Stimulated activated CD8-positive, alpha-beta memory T cell treated with anti-CD3 and anti-CD28 coated beads, Interleukin-12 subunit alpha, Interleukin-12 subunit beta, amount 100 ng/mL, for 24 hours (primary cell): ENCODE measurements at regions not wholly inside any gene's neighbourhood (a gene's known extent, or its start where the extent isn't known, plus 50 kb on each side); places are given as distances from the start of the nearest gene placed in this dataset.
"Not testable (repeated sequence)": the region's sequence is repeated elsewhere in the genome, so short reads cannot be mapped to it uniquely, and the experiment has no call there.

Experiments
- DNase-seq: peaks from one replicate; pipeline ENCODE4 v3.0.0-alpha.2; 2020; ENCODE audit errors: extremely low read depth

- DNase-seq = no peak
These were observed 171.6 kb upstream of the NPSR1 start for GRCh38 chr7:34486371-34486770.

- no peak for DNase-seq
These were observed 170.5 kb upstream of the NPSR1 start for GRCh38 chr7:34487391-34488115.

- no peak for DNase-seq
These were observed 169.3 kb upstream of the NPSR1 start for GRCh38 chr7:34488766-34489165.

GRCh38 chr7:34491899-34492298 is 166.1 kb upstream of the NPSR1 start:
- DNase-seq = no peak

- no peak for DNase-seq
These were observed 164.3 kb upstream of the NPSR1 start for GRCh38 chr7:34493752-34494151.

- no peak for DNase-seq
These were observed 160.8 kb upstream of the NPSR1 start for GRCh38 chr7:34497153-34497777.

- DNase-seq = no peak
These were observed 156.9 kb upstream of the NPSR1 start for GRCh38 chr7:34501156-34501555.

GRCh38 chr7:34507191-34507590 is 150.8 kb upstream of the NPSR1 start:
- DNase-seq = no peak

- no peak for DNase-seq
These were observed 134.6 kb upstream of the NPSR1 start for GRCh38 chr7:34523226-34523918.

GRCh38 chr7:34530259-34530658 is 127.8 kb upstream of the NPSR1 start:
- DNase-seq = no peak

- DNase-seq = no peak
These were observed 119.0 kb upstream of the NPSR1 start for GRCh38 chr7:34539003-34539402.

- no peak for DNase-seq
These were observed 113.4 kb upstream of the NPSR1 start for GRCh38 chr7:34544621-34545020.

GRCh38 chr7:34550996-34551395 is 107.0 kb upstream of the NPSR1 start:
- no peak for DNase-seq

- no peak for DNase-seq
These were observed 105.5 kb upstream of the NPSR1 start for GRCh38 chr7:34552502-34552901.

- no peak for DNase-seq
These were observed 100.0 kb upstream of the NPSR1 start for GRCh38 chr7:34558022-34558421.

GRCh38 chr7:34564091-34564490 is 93.9 kb upstream of the NPSR1 start:
- DNase-seq = no peak

- DNase-seq = no peak
These were observed 90.1 kb upstream of the NPSR1 start for GRCh38 chr7:34567906-34568305.

GRCh38 chr7:34569975-34570699 is 87.9 kb upstream of the NPSR1 start:
- DNase-seq = no peak

- no peak for DNase-seq
These were observed 83.0 kb upstream of the NPSR1 start for GRCh38 chr7:34575006-34575405.

- not testable (repeated sequence) for DNase-seq
These were observed 80.1 kb upstream of the NPSR1 start for GRCh38 chr7:34577934-34578333.

GRCh38 chr7:34581698-34582097 is 76.3 kb upstream of the NPSR1 start:
- not testable (repeated sequence) for DNase-seq

GRCh38 chr7:34584526-34584925 is 73.5 kb upstream of the NPSR1 start:
- no peak for DNase-seq
